Fibroblast of lung (primary cell): ENCODE measurements at regions not wholly inside any gene's neighbourhood (a gene's known extent, or its start where the extent isn't known, plus 50 kb on each side); places are given as distances from the start of the nearest gene placed in this dataset.

ENCODE experiments used
- DNase-seq, 2 donors: peaks; one replicate each; pipeline versions ENCODE4 v3.0.0 to v3.0.0-alpha.2; 2010; ENCODE audit warnings: low read depth in 2 of 2
- H2AFZ ChIP-seq: 2 replicates; pipeline ENCODE4 v1.5.1; 2012; ENCODE audit warnings: low read length, control low read depth, inconsistent platforms
- H3K27ac ChIP-seq: 2 replicates; pipeline ENCODE4 v1.5.1; 2011; ENCODE audit warnings: low read length, control low read depth; ENCODE audit not compliant: insufficient read depth
- H3K27me3 ChIP-seq: 2 replicates; pipeline ENCODE4 v1.5.1; 2011; ENCODE audit warnings: mild to moderate bottlenecking, low read length; ENCODE audit not compliant: control insufficient read depth, insufficient read depth
- H3K36me3 ChIP-seq: 2 replicates; pipeline ENCODE4 v1.5.1; 2011; ENCODE audit warnings: low read length; ENCODE audit not compliant: control insufficient read depth, insufficient read depth
- H3K4me1 ChIP-seq: 2 replicates; pipeline ENCODE4 v1.5.1; 2011; ENCODE audit warnings: low read length; ENCODE audit not compliant: control insufficient read depth, insufficient read depth; ENCODE audit errors: extremely low read depth
- H3K4me2 ChIP-seq: 2 replicates; pipeline ENCODE4 v1.5.1; 2011; ENCODE audit warnings: low read length, control low read depth; ENCODE audit not compliant: insufficient read depth; ENCODE audit errors: extremely low read depth
- H3K4me3 ChIP-seq, 4 experiments: fragments of 200-600 bp in 1 of 4; sonication (generic) in 1 of 4; replicated peaks in 1 of 4; 2 replicates each; pipeline ENCODE4 v1.5.1; 2011 to 2016; ENCODE audit warnings: low read length in 4 of 4, low read depth in 3 of 4, mild to moderate bottlenecking in 3 of 4, control low read depth in 2 of 4, inconsistent platforms in 1 of 4, mixed read lengths in 1 of 4; ENCODE audit not compliant: insufficient read depth in 1 of 4; ENCODE audit errors: control extremely low read depth in 1 of 4
- H3K79me2 ChIP-seq: 2 replicates; pipeline ENCODE4 v1.5.1; 2012; ENCODE audit warnings: mild to moderate bottlenecking, low read length, inconsistent platforms; ENCODE audit not compliant: control insufficient read depth, insufficient read depth
- H3K9ac ChIP-seq: 2 replicates; pipeline ENCODE4 v1.5.1; 2011; ENCODE audit warnings: mild to moderate bottlenecking, low read length, control low read depth; ENCODE audit not compliant: insufficient read depth
- H3K9me3 ChIP-seq: 2 replicates; pipeline ENCODE4 v1.5.1; 2012; ENCODE audit warnings: low read depth, low read length; ENCODE audit not compliant: control insufficient read depth, insufficient read depth
- H4K20me1 ChIP-seq: 2 replicates; pipeline ENCODE4 v1.5.1; 2011; ENCODE audit warnings: low read length; ENCODE audit not compliant: control insufficient read depth, insufficient read depth; ENCODE audit errors: extremely low read depth
- CTCF ChIP-seq, 2 donors: IDR thresholded peaks in 1 of 2; conservative IDR thresholded peaks in 1 of 2; 1 replicate in 1 of 2; 2 replicates in 1 of 2; pipeline ENCODE4 v1.5.1; 2011 to 2012; ENCODE audit warnings: low read length in 2 of 2, control low read depth in 1 of 2, inconsistent platforms in 1 of 2, low read depth in 1 of 2, mild to moderate bottlenecking in 1 of 2
- EZH2 ChIP-seq: IDR thresholded peaks from 2 replicates; pipeline ENCODE4 v1.5.1; 2012; ENCODE audit warnings: low read length, control low read depth, mild to moderate bottlenecking; ENCODE audit errors: missing control alignments

- peaks cover under 1% of the 10 kb centered on the region for H3K27me3 ChIP-seq
- H3K27ac ChIP-seq: no peak overlapping the region
- H3K4me2 ChIP-seq: no peak overlapping the region
- no peaks in the 10 kb centered on the region for H3K36me3 ChIP-seq
- H3K4me1 ChIP-seq: no peaks in the 10 kb centered on the region
- H3K79me2 ChIP-seq: no peaks in the 10 kb centered on the region
- H3K9me3 ChIP-seq: no peaks in the 10 kb centered on the region
- TF ChIP-seq CTCF (conservative IDR thresholded peaks at IDR 0.05 in 1 of 2, IDR thresholded peaks at IDR 0.05 in 1 of 2; ENCODE audit: low read depth in 1 of 2, low read length in 2 of 2) (no peak), EZH2 (no peak)
- H3K4me3 ChIP-seq: no peak overlapping the region
- H3K9ac ChIP-seq: no peak overlapping the region
- H4K20me1 ChIP-seq: peaks cover 2% of the 10 kb centered on the region
- DNase-seq: no peak
- H2AFZ ChIP-seq: no peak overlapping the region
These were observed 235.4 kb downstream of the PTPRU start for GRCh38 chr1:29471487-29472313.

- no peaks in the 10 kb centered on the region for H3K27me3 ChIP-seq
- H3K4me3 ChIP-seq: no peak overlapping the region
- H3K4me2 ChIP-seq: no peak overlapping the region
- H3K4me1 ChIP-seq: no peaks in the 10 kb centered on the region
- H4K20me1 ChIP-seq: peaks cover 2% of the 10 kb centered on the region
- H3K36me3 ChIP-seq: no peaks in the 10 kb centered on the region
- no peaks in the 10 kb centered on the region for H3K79me2 ChIP-seq
- no peak for TF ChIP-seq EZH2
- TF ChIP-seq CTCF (conservative IDR thresholded peaks at IDR 0.05 in 1 of 2, IDR thresholded peaks at IDR 0.05 in 1 of 2; ENCODE audit: low read depth in 1 of 2, low read length in 2 of 2): no peak
- no peak overlapping the region for H3K9ac ChIP-seq
- no peaks in the 10 kb centered on the region for H3K9me3 ChIP-seq
- DNase-seq: no peak
- no peak overlapping the region for H2AFZ ChIP-seq
- no peak overlapping the region for H3K27ac ChIP-seq
These were observed 234.4 kb downstream of the PTPRU start for GRCh38 chr1:29470788-29471119.

GRCh38 chr1:29470087-29470787, 233.9 kb downstream of the PTPRU start:
- Histone ChIP-seq H3K27me3 (no peaks in the 10 kb centered on the region), H3K79me2 (no peaks in the 10 kb centered on the region), H4K20me1 (peaks cover 2% of the 10 kb centered on the region), H3K4me1 (no peaks in the 10 kb centered on the region), H3K9me3 (no peaks in the 10 kb centered on the region), H3K4me2 (no peak overlapping the region), H3K27ac (no peak overlapping the region), H2AFZ (no peak overlapping the region), H3K9ac (no peak overlapping the region), H3K36me3 (no peaks in the 10 kb centered on the region), H3K4me3 (no peak overlapping the region)
- TF ChIP-seq EZH2 (no peak), CTCF (conservative IDR thresholded peaks at IDR 0.05 in 1 of 2, IDR thresholded peaks at IDR 0.05 in 1 of 2; ENCODE audit: low read depth in 1 of 2, low read length in 2 of 2) (no peak)
- no peak for DNase-seq
